RPMI7951 (cell line): ENCODE measurements at regions not wholly inside any gene's neighbourhood (a gene's known extent, or its start where the extent isn't known, plus 50 kb on each side); places are given as distances from the start of the nearest gene placed in this dataset.
"Not testable (repeated sequence)": the region's sequence is repeated elsewhere in the genome, so short reads cannot be mapped to it uniquely, and the experiment has no call there.

Experiments
- DNase-seq: peaks from one replicate; pipeline ENCODE4 v3.0.0-alpha.2; 2012; ENCODE audit warnings: low read depth

- not testable (repeated sequence) for DNase-seq
Observed at GRCh38 chr6:85750146-85750545, 107.5 kb upstream of the SYNCRIP start.

GRCh38 chr6:85749236-85749635 lies 106.5 kb upstream of the SYNCRIP start:
- DNase-seq: no peak

- DNase-seq: peak; percentile 3
Observed at GRCh38 chr6:85747666-85748065, 105.0 kb upstream of the SYNCRIP start.

DNA sequence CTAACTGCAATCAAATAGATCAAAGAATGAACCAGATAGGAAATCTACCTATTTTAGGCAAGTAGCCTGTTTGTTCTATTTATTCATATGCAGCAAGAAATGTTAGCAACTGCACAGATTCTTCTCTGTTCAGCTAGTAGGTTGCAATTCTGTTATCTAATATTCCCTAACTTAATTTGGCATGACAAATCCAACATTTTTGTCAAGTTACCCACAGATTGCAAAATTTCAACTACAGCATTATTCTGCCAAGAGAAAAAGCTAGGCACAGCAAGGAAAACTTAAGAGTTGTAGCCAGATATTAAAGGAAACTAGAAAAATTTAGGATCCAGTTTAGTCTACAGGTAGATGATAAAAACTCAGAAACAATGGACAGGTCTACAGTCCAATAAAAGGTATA lies 104.4 kb upstream of the SYNCRIP start:
- DNase-seq: no peak

- no peak for DNase-seq
Observed at GRCh38 chr6:85744433-85744970, 101.8 kb upstream of the SYNCRIP start.

DNA sequence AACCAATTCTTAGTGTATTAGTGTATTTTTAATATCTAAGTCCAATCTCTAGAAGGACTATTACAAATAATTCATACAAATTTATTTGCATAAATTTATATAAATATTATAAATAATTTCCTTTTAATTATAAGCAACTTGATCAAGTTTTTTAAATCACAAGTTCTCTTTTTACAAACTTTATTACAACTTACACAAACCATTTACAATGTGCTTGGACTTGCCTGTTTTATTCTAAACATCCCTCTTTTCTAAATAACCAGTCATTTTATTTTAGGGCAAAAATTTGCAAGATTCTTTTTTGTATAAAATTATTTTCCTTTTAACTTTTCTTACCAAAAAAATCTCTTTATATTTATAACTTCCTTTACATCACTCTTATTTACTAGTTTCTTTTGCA lies 83.5 kb upstream of the SYNCRIP start:
- peak; percentile 4 for DNase-seq

DNA sequence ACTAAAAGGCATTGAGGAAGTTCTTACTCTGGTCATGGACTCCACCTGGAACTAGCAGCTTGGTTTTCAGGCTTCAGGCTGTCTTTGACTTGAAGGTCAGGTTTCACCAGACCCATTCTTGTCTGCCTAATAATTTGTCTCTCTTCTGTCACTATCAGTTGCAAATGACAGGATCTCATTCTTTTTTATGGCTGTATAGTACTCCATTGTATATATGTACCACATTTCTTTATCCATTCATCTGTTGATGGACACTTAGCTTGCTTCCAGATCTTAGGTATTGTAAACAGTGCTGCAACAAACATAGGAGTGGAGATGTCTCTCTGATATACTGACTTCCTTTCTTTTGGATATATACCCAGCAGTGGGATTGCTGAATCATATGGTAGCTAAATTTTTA lies 73.1 kb upstream of the SYNCRIP start:
- DNase-seq: no peak

DNA sequence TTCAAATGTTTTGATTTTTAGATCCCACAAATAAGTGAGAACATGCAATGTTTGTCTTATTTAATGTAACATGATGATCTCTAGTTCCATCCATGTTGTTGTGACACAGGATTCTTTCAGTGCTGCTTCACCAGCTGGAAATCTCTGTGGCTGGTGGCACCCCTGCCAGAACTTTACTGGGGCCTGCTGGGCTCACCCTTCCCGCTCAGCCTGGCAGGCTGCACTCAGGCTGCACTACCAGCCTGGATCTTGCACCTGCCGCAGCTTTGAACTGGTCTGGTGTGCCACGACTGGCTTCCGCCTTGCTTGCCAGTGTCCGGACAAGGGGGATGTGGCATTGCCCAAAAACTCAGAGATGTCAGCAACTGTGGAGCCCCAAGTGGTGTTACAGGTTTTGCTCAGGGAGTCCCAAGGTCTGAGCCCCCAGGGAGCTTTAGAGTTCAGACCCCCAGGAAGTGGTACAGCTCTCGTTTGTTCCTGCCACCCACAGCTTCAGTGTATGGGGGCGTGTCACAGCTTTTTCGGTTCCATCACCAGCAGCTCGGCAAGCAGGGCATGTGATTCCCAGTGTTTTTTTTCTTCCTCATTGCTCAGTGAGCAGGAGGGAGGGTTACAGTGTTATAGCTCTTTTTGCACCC lies 72.3 kb upstream of the SYNCRIP start:
- no peak for DNase-seq

GRCh38 chr6:85712346-85712745 lies 69.7 kb upstream of the SYNCRIP start:
- no peak for DNase-seq

DNA sequence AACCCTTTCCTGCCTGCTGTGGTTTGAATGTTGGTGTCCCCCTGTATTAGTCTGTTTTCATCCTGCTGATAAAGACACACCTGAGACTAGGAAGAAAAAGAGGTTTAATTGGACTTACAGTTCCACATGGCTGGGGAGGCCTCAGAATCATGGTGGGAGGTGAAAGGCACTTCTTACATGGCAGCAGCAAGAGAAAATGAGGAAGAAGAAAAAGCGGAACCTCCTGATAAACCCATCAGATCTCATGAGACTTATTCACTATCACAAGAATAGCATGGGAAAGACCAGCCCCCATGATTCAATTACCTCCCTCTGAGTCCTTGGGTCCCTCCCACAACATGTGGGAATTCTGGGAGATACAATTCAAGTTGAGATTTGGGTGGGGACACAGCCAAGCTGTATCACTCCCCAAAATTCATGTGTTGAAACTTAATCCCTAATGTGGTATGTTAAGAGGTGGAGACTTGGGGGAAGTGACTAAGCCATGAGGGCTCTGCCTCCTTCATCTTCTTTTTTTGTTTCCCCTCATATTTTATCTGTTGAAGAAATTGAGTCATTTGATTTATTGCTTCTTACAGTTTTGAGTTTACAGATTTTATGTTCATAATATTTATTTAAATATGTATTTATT lies 64.9 kb upstream of the SYNCRIP start:
- DNase-seq: peak; percentile 6

GRCh38 chr6:85706272-85706671 lies 63.6 kb upstream of the SYNCRIP start:
- no peak for DNase-seq

DNA sequence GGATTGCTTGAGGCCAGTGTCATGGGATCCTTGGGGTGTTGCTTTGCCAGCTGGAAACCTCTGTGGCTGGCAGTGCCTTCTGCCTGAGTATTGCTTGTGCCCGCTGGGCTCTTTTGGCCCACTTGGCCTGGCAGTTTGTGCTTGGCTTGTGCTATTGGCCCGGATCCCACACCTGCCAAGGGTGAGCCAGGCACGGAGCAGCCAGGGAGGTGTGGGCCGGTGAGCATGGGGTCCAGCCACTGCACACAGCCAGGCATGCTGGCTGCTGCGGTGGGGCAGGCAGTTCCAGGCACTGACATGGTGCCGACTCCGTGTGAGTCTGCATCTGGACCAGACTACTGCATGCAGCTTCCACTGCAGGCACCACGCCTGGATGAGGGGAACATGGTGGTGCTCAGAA lies 62.5 kb upstream of the SYNCRIP start:
- no peak for DNase-seq

GRCh38 chr6:85703406-85703805 lies 60.7 kb upstream of the SYNCRIP start:
- DNase-seq: no peak
